HG03045 (cell line): ENCODE measurements at regions not wholly inside any gene's neighbourhood (a gene's known extent, or its start where the extent isn't known, plus 50 kb on each side); places are given as distances from the start of the nearest gene placed in this dataset.

Experiments used
- ATAC-seq: cut with Tn5 transposase; IDR thresholded peaks from one replicate; pipeline ENCODE4 v1.9.1; 2021; ENCODE audit warnings: mild to moderate bottlenecking, moderate library complexity; ENCODE audit not compliant: unreplicated experiment

DNA sequence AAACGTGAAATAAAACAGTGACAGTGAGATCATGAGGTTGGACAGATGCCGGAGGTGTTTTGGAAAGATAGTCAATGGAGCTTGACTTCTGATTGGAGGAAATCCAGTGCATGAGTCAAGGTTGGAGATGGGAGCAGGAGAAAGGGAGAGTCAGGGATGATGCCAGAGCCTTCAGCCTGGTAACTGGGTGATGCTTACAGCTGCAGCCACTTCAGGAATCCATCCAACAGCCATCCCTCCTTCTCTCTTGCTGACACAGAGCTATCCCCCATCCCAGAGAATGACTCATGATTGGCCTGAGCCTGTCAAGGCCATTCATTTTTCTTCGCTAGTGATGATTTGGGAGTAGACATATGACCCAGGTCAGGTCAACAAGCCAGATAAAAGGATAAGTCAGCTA, 112.8 kb downstream of the SAMD5 start:
- no peak for ATAC-seq

DNA sequence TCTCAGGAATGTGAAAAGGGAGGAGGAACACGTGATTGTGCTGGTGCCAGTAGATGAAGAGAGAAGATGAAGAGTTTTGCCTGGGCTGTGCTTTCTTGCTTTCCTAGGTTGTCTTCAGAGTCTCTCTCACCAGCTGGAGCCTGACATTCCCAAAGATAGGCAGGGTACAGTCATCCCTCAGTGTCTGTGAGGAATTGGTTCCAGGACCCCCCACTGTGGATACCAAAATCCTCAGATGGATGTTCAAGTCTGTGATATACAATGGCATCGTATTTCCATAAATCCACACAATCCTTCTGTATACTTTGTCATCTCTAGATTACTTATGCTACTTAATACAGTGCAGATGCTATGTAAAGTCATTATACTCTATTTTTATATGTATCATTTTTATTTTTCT, 113.5 kb downstream of the SAMD5 start:
- no peak for ATAC-seq

GRCh38 chr6:147624946-147625515, 116.5 kb downstream of the SAMD5 start:
- ATAC-seq: no peak

GRCh38 chr6:147625946-147626345, 117.5 kb downstream of the SAMD5 start:
- ATAC-seq: no peak

GRCh38 chr6:147627411-147627810, 118.9 kb downstream of the SAMD5 start:
- ATAC-seq: no peak

DNA sequence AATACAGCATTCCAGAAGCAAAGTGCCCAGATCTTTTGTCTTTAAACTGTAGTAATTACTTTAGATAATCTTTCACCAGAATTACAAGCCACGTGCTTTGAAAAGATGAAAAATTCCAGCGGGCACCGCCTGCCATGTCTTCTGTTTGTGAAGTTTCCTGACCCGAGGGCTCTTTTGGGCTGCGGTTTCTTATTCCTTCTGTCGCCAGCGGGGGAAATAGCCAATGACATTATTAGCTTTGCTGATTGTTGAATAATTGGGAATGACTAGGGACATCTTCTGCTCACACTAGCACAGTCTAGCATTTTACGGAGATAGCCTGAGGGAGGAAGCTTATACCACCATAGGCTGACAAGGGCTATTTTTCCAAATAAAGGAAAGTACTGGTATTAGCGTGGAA, 124.7 kb downstream of the SAMD5 start:
- no peak for ATAC-seq

GRCh38 chr6:147637620-147638195, 129.2 kb downstream of the SAMD5 start:
- no peak for ATAC-seq

- ATAC-seq: no peak
Observed at GRCh38 chr6:147639279-147639678, 130.8 kb downstream of the SAMD5 start.

- ATAC-seq: no peak
Observed at GRCh38 chr6:147640606-147641005, 132.1 kb downstream of the SAMD5 start.

DNA sequence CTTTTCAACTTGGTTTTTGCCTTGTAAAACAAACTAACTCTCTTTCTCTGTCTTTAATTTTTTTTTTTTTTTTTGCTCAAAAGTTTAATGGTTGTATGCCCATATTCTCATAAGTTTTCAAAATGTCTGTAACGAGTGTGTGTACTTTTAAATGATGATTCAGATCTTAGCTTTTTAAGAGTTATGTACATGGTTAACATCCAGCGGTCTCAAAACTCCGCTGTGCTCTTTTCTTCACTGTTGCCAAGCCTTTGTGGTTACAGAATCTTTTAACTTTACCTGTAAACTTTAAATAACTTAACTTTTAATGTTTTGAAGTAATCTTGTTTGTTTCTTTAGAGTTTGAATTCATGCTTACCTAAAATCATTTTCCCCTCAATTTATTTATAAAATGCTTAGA, 133.0 kb downstream of the SAMD5 start:
- no peak for ATAC-seq

DNA sequence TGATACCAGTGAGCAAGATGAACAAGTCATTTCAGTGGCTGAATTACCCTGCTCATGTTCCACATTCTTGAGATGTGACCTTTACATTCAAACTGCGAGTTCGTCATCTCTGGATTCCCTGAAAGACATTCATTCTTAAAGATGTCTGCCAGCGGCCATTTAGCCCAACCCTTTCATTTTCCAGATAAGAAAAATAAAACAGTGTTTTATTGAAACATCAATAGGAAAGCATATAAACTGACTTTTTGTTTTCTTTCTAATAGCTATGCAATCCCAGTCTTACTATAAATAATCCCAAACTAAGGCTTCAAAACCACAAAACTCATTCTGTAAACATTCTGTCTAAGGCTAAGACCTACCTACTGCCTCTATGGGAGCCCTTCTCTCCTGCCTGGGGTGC, 134.0 kb downstream of the SAMD5 start:
- ATAC-seq: no peak

DNA sequence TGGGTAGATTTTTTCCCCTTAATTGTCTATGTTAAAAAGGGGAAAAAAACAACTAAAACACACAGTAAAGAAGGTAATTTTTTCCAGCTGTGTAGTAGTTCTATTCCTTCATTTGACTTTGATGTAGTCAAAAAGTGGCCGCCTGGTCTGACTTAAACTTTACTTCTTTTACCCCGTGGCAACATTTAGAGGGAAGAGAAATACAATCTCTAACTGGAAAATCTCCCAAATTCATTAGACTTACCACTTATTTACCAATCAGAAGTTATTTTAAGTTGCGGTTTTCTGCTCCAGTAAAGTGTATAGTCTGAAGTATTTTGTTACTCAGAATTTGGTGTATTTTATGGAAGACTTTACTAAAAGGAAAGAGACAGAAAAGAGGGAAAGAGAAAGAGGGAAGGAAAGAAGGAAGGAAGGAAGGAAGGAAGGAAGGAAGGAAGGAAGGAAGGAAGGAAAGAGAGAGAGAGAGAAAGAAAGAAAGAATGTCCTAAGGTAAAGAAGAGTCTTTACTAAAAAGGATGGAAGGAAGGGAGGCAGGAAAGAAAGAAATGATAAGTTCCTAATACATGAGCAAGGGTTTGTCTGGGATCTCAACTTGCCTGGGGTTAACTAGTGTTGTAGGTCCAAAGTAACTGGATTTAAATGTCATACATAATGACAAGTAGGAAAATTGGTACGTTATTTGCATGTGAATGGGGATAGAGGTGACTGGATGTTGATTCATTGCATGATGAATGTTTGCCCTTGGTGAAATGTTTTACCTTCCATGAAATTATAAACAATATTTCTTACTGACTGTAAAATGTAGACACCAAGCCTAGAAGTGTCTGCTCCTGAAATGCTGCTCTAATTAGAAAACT, 135.1 kb downstream of the SAMD5 start:
- ATAC-seq: no peak

DNA sequence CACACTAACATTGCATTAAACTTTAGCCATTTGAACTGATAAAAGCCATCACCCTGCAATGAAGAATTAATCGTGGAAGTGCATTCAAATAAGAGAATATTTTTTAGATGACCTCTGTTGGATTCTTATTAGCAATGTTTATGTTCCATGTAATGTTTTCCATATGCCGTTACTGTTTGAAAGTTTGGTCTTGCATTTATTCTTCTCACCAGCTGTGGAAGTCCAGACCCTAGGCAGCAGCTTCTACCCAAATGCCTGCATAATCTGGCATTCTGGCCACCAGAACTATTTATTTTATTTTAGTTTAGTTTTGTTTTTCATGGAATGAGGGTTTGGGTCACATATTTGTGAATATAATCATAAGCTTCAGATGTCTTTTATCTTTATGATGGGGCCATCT, 140.4 kb downstream of the SAMD5 start:
- no peak for ATAC-seq

GRCh38 chr6:147651249-147652063, 143.0 kb downstream of the SAMD5 start:
- ATAC-seq: no peak

DNA sequence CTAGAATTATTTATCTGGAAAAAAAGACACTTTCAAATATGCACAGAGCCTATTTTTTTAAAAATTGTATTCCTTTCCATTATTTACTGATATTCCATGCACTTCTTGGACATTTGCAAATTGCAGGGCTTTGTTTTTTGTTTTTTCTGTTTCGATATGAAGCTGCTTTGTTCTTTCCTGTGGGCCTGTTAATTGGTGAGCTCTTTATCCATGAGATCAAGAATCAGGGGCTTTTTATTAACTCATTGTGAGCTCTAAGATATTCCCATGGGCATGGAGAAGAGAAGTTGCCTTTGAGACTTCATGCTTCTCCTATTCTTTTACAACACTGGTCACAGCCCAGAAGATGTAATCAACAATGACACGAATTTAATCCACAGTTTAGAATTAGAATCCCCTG, 145.1 kb downstream of the SAMD5 start:
- ATAC-seq: no peak

- no peak for ATAC-seq
Observed at GRCh38 chr6:147654103-147654845, 145.8 kb downstream of the SAMD5 start.

DNA sequence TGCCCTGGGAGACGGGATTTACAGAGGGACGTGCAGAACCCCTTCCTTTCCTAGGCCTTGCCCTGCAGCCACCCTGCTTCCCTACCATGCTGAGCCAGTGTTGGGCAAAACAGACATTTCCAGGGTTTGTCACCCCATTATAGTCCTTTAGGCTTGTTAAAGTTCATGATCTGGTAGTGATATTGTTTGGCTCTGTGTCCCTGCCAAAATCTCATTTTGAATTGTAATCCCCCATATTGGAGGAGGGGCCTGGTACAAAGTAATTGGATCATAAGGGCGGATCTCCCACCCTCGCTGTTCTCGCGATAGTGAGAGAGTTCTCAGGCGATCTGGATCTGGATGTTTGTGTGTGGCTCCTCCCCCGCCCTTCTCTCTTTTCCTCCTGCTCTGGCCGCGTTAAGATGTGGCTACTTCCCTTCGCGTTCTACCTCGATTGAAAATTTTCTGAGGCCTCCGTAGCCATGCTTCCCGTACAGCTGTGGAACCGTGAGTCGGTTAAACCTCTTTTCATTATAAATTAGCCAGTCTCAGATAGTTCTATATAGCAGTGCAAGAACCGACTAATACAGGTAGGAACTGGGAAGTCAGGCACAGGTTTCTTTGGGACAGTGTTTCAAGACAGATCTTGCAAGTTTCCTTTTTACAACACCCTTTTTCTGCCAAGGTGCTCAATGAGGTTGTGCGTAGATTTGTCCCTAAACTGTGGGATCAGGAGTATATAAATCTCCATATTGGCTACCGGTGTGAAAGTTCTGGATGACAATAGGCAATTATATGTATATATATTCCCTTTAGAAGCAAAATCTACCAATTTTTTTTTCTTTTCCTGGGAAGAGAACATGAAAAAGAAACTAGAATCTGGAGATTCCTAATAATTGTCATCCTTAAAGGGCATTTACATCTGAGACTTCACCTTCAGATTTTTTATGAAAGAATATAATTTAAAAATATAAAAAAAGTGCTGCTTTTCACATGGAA, 152.1 kb downstream of the SAMD5 start:
- ATAC-seq: no peak

DNA sequence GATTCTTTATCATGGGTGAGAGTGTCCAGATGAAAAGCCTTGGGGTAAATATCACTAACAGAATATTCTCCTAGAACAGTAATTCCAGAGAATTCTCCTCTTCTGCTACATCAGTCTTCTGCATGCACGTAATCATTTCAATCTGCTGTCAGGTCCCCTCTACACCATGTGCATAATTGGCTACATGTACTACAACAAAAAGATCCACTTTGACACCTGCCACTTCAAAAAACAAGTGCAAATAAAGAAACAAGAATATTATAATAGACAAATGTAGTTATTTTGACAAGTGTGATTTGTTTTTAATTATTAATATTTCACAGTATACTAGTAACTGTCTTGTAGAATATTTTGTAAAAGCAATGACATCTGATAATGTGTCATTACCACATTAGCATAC, 154.2 kb downstream of the SAMD5 start:
- no peak for ATAC-seq

DNA sequence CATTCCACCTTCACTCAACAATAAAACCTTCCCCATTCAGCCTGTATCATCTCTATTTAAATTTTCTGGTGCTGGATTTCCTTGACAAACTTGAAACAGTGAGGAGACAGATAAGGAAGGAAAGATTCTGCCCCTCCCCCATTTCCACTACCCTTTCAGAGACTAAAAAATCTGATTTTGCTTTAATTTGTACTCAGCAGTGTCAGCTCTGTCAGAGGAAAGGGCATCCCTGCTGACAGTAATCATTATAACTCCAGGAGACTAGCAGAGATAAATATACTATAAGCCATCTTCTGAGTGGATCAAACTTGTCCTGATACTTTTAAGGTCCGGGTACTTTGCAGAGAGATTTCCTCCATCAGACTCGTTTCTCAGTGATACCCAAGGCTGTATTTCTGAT, 155.6 kb downstream of the SAMD5 start:
- no peak for ATAC-seq

GRCh38 chr6:147666255-147666654, 157.8 kb downstream of the SAMD5 start:
- ATAC-seq: no peak
